MCF 10A (cell line): ENCODE measurements at regions not wholly inside any gene's neighbourhood (a gene's known extent, or its start where the extent isn't known, plus 50 kb on each side); places are given as distances from the start of the nearest gene placed in this dataset.

Experiments used
- BruUV-seq: library from RNA; stranded (reverse); fragments of 400-500 nt; replicated peaks from 2 replicates; lab custom pipeline; 2021; lab: Mats Ljungman, UMichigan
- CTCF ChIA-PET: fragments of 300-600 bp; sonication (Branson Sonifier 250); formaldehyde crosslinking; extraction: SDS; loops from one replicate; lab custom pipeline; 2021; ENCODE audit warnings: antibody characterized with exemption, inconsistent platforms; lab: Yijun Ruan, JAX
- POLR2A ChIA-PET: fragments of 300-600, 350-650 bp; sonication (Branson Sonifier 250); formaldehyde crosslinking; extraction: SDS; loops from one replicate; lab custom pipeline; 2020; ENCODE audit warnings: antibody characterized with exemption, inconsistent platforms; lab: Yijun Ruan, JAX
- DNase-seq: peaks from one replicate; pipeline ENCODE4 v3.0.0-alpha.2; 2018; ENCODE audit not compliant: unreplicated experiment
- H3K27ac Mint-ChIP-seq: one replicate; pipeline ENCODE4 v1.8.0; 2022; ENCODE audit warnings: mild to moderate bottlenecking, low read depth, mixed read lengths; ENCODE audit not compliant: unreplicated experiment
- H3K27me3 Mint-ChIP-seq: one replicate; pipeline ENCODE4 v1.8.0; 2022; ENCODE audit warnings: mixed read lengths; ENCODE audit not compliant: insufficient read depth, unreplicated experiment
- H3K36me3 Mint-ChIP-seq: one replicate; pipeline ENCODE4 v1.8.0; 2022; ENCODE audit warnings: mild to moderate bottlenecking, moderate library complexity, mixed read lengths; ENCODE audit not compliant: insufficient read depth, unreplicated experiment
- H3K4me1 Mint-ChIP-seq: one replicate; pipeline ENCODE4 v1.8.0; 2022; ENCODE audit warnings: mixed read lengths; ENCODE audit not compliant: insufficient read depth, unreplicated experiment
- H3K4me3 Mint-ChIP-seq: one replicate; pipeline ENCODE4 v1.8.0; 2022; ENCODE audit warnings: mild to moderate bottlenecking, moderate library complexity, mixed read lengths; ENCODE audit not compliant: unreplicated experiment
- H3K9me3 Mint-ChIP-seq: one replicate; pipeline ENCODE4 v1.8.0; 2022; ENCODE audit warnings: mixed read lengths; ENCODE audit not compliant: unreplicated experiment
- CTCF ChIP-seq: fragments of 200-600 bp; IDR thresholded peaks from one replicate; pipeline ENCODE4 v1.8.0; 2022; ENCODE audit warnings: antibody characterized with exemption, mild to moderate bottlenecking; ENCODE audit not compliant: unreplicated experiment
- intact Hi-C: fragments of 100-400 bp; cut with micrococcal nuclease; formaldehyde crosslinking; loops from 2 replicates; pipeline ENCODE4 v1.14.1; 2022

- CTCF ChIA-PET: no interaction called here
- no TSS peak for BruUV-seq
- intact Hi-C loops: no loop called here
- peaks cover 5% of the 10 kb centered on the region for H3K4me1 Mint-ChIP-seq
- H3K4me3 Mint-ChIP-seq: no peak overlapping the region
- H3K27me3 Mint-ChIP-seq: peaks cover 79% of the 10 kb centered on the region
- POLR2A ChIA-PET: no interaction called here
- no peak overlapping the region for H3K27ac Mint-ChIP-seq
- no peaks in the 10 kb centered on the region for H3K9me3 Mint-ChIP-seq
- no peak for TF ChIP-seq CTCF
- H3K36me3 Mint-ChIP-seq: no peaks in the 10 kb centered on the region
- no peak for DNase-seq
These were observed 76.4 kb downstream of the CBLL2 start for GRCh38 chrX:22349116-22349515.

GRCh38 chrX:22351076-22351475 is 78.4 kb downstream of the CBLL2 start:
- Mint-ChIP-seq H3K27ac (no peak overlapping the region), H3K27me3 (peaks cover 88% of the 10 kb centered on the region), H3K4me3 (no peak overlapping the region), H3K4me1 (peaks cover 5% of the 10 kb centered on the region), H3K9me3 (no peaks in the 10 kb centered on the region), H3K36me3 (no peaks in the 10 kb centered on the region)
- no peak for DNase-seq
- intact Hi-C loops: loop anchor here (10.0 kb wide), 1 partner anchor 366 kb away; no protein-coding TSS in a partner anchor
- ChIA-PET POLR2A (interaction anchor here (0.6 kb wide), 1 partner anchor 15 kb away, joined by 4 read pairs; no protein-coding TSS in a partner anchor), CTCF (interaction anchor here (0.7 kb wide), 1 partner anchor 871 kb away, joined by 3 read pairs; no protein-coding TSS in a partner anchor)
- no TSS peak for BruUV-seq
- no peak for TF ChIP-seq CTCF

GRCh38 chrX:22351966-22352365 is 79.3 kb downstream of the CBLL2 start:
- H3K4me3 Mint-ChIP-seq: no peak overlapping the region
- no TSS peak for BruUV-seq
- POLR2A ChIA-PET: no interaction called here
- no peaks in the 10 kb centered on the region for H3K36me3 Mint-ChIP-seq
- CTCF ChIA-PET: interaction anchor here (1.0 kb wide), 1 partner anchor 215 kb away, joined by 4 read pairs; no protein-coding TSS in a partner anchor
- no peak for TF ChIP-seq CTCF
- no peak overlapping the region for H3K27ac Mint-ChIP-seq
- intact Hi-C loops: loop anchor here (10.0 kb wide), 1 partner anchor 367 kb away; no protein-coding TSS in a partner anchor
- no peaks in the 10 kb centered on the region for H3K9me3 Mint-ChIP-seq
- H3K27me3 Mint-ChIP-seq: peaks cover 87% of the 10 kb centered on the region
- DNase-seq: peak; percentile 18
- peaks cover 5% of the 10 kb centered on the region for H3K4me1 Mint-ChIP-seq

- Mint-ChIP-seq H3K27ac (no peak overlapping the region), H3K9me3 (no peaks in the 10 kb centered on the region), H3K4me3 (no peak overlapping the region), H3K36me3 (no peaks in the 10 kb centered on the region), H3K27me3 (peaks cover 89% of the 10 kb centered on the region), H3K4me1 (no peaks in the 10 kb centered on the region)
- intact Hi-C loops: loop anchor here (10.0 kb wide), 1 partner anchor 373 kb away; no protein-coding TSS in a partner anchor
- no peak for DNase-seq
- CTCF ChIA-PET: no interaction called here
- POLR2A ChIA-PET: no interaction called here
- no peak for TF ChIP-seq CTCF
- BruUV-seq: no TSS peak
These were observed 84.9 kb downstream of the CBLL2 start for GRCh38 chrX:22357621-22358020.
